H9 (cell line): ENCODE measurements at regions not wholly inside any gene's neighbourhood (a gene's known extent, or its start where the extent isn't known, plus 50 kb on each side); places are given as distances from the start of the nearest gene placed in this dataset.

Experiments
- DNase-seq: peaks from one replicate; pipeline ENCODE4 v3.0.0-alpha.2; 2017
- H2AFZ ChIP-seq: one replicate; pipeline ENCODE4 v1.6.1; 2013; ENCODE audit warnings: mild to moderate bottlenecking, low read length, control low read depth, moderate library complexity
- H2AK5ac ChIP-seq: 2 replicates; pipeline ENCODE4 v1.6.1; 2013; ENCODE audit warnings: low read length, control low read depth, mixed read lengths; ENCODE audit not compliant: insufficient read length
- H2BK120ac ChIP-seq: one replicate; pipeline ENCODE4 v1.6.1; 2013; ENCODE audit warnings: low read depth, mild to moderate bottlenecking, low read length, control low read depth, inconsistent platforms; ENCODE audit not compliant: poor library complexity, severe bottlenecking
- H2BK12ac ChIP-seq: 2 replicates; pipeline ENCODE4 v1.6.1; 2013; ENCODE audit warnings: low read length, control low read depth, mixed read lengths, low read depth; ENCODE audit not compliant: insufficient read length
- H2BK15ac ChIP-seq: 2 replicates; pipeline ENCODE4 v1.6.1; 2013; ENCODE audit warnings: low read depth, low read length, control low read depth
- H2BK20ac ChIP-seq: one replicate; pipeline ENCODE4 v1.6.1; 2013; ENCODE audit warnings: low read depth, mild to moderate bottlenecking, low read length, control low read depth, inconsistent platforms; ENCODE audit not compliant: poor library complexity, severe bottlenecking
- H2BK5ac ChIP-seq: 2 replicates; pipeline ENCODE4 v1.6.1; 2013; ENCODE audit warnings: low read length, control low read depth, mixed read lengths; ENCODE audit not compliant: insufficient read length
- H3K14ac ChIP-seq: 2 replicates; pipeline ENCODE4 v1.6.1; 2013; ENCODE audit warnings: low read length, control low read depth; ENCODE audit not compliant: insufficient read depth
- H3K18ac ChIP-seq: 2 replicates; pipeline ENCODE4 v1.6.1; 2013; ENCODE audit warnings: low read depth, mild to moderate bottlenecking, mixed read lengths, low read length, control low read depth; ENCODE audit not compliant: insufficient read length
- H3K23ac ChIP-seq: 2 replicates; pipeline ENCODE4 v1.6.1; 2013; ENCODE audit warnings: low read length, control low read depth, mixed read lengths, low read depth; ENCODE audit not compliant: insufficient read length
- H3K23me2 ChIP-seq: 2 replicates; pipeline ENCODE4 v1.6.1; 2013; ENCODE audit warnings: low read depth, mild to moderate bottlenecking, mixed read lengths, low read length, control low read depth; ENCODE audit not compliant: insufficient read length, poor library complexity, severe bottlenecking
- H3K27ac ChIP-seq: 2 replicates; pipeline ENCODE4 v1.5.1; 2013; ENCODE audit warnings: low read length, control low read depth, mixed read lengths, low read depth; ENCODE audit not compliant: insufficient read length
- H3K27me3 ChIP-seq: 2 replicates; pipeline ENCODE4 v1.6.1; 2013; ENCODE audit warnings: low read length, control low read depth, inconsistent platforms; ENCODE audit not compliant: insufficient read depth
- H3K4ac ChIP-seq: 2 replicates; pipeline ENCODE4 v1.6.1; 2013; ENCODE audit warnings: low read depth, mild to moderate bottlenecking, control low read depth, inconsistent platforms, low read length, moderate library complexity
- H3K4me1 ChIP-seq: 2 replicates; pipeline ENCODE4 v1.6.1; 2013; ENCODE audit warnings: low read length, control low read depth, inconsistent platforms; ENCODE audit not compliant: insufficient read depth
- H3K4me2 ChIP-seq: 2 replicates; pipeline ENCODE4 v1.6.1; 2013; ENCODE audit warnings: low read length, control low read depth, mixed read lengths; ENCODE audit not compliant: insufficient read length, insufficient read depth
- H3K56ac ChIP-seq: 2 replicates; pipeline ENCODE4 v1.6.1; 2013; ENCODE audit warnings: low read depth, mild to moderate bottlenecking, mixed read lengths, low read length, control low read depth; ENCODE audit not compliant: insufficient read length
- H3K79me1 ChIP-seq: 2 replicates; pipeline ENCODE4 v1.6.1; 2013; ENCODE audit warnings: low read depth, mild to moderate bottlenecking, moderate library complexity, low read length, control low read depth, inconsistent platforms; ENCODE audit not compliant: insufficient read depth, poor library complexity, severe bottlenecking
- H3K79me2 ChIP-seq: 2 replicates; pipeline ENCODE4 v1.6.1; 2013; ENCODE audit warnings: low read length, control low read depth, inconsistent platforms; ENCODE audit not compliant: insufficient read depth
- H3K9ac ChIP-seq: 2 replicates; pipeline ENCODE4 v1.6.1; 2013; ENCODE audit warnings: low read length, control low read depth, mixed read lengths; ENCODE audit not compliant: insufficient read length; ENCODE audit errors: extremely low read depth
- H3K9me3 ChIP-seq: one replicate; pipeline ENCODE4 v1.6.1; 2013; ENCODE audit warnings: low read depth, low read length, inconsistent platforms; ENCODE audit not compliant: control insufficient read depth
- H3T11ph ChIP-seq: one replicate; pipeline ENCODE4 v1.6.1; 2013; ENCODE audit warnings: mild to moderate bottlenecking, low read length, control low read depth, inconsistent platforms
- H4K20me1 ChIP-seq: one replicate; pipeline ENCODE4 v1.6.1; 2013; ENCODE audit not compliant: control insufficient read depth, insufficient read length, insufficient read depth
- H4K5ac ChIP-seq: 2 replicates; pipeline ENCODE4 v1.6.1; 2013; ENCODE audit warnings: low read depth, mild to moderate bottlenecking, mixed read lengths, low read length, control low read depth; ENCODE audit not compliant: insufficient read length
- H4K8ac ChIP-seq: replicated peaks from 2 replicates; pipeline ENCODE4 v1.6.1; 2013; ENCODE audit warnings: low read length, control low read depth, mixed read lengths, low read depth; ENCODE audit not compliant: insufficient read length
- H4K91ac ChIP-seq: 2 replicates; pipeline ENCODE4 v1.6.1; 2013; ENCODE audit warnings: low read depth, mild to moderate bottlenecking, moderate library complexity, mixed read lengths, low read length, control low read depth; ENCODE audit not compliant: insufficient read length
- H3K27ac Mint-ChIP-seq, 3 experiments: 2 replicates in 2 of 3; 3 replicates in 1 of 3; pipeline ENCODE4 v1.8.0; 2020 to 2021; ENCODE audit warnings: mixed read lengths in 3 of 3, mild to moderate bottlenecking in 1 of 3, moderate library complexity in 1 of 3
- H3K27me3 Mint-ChIP-seq: 2 replicates; pipeline ENCODE4 v1.8.0; 2021; ENCODE audit warnings: low read depth, mild to moderate bottlenecking, moderate library complexity, mixed read lengths
- H3K36me3 Mint-ChIP-seq, 3 experiments: 2 replicates in 2 of 3; 3 replicates in 1 of 3; pipeline ENCODE4 v1.8.0; 2020 to 2021; ENCODE audit warnings: low read depth in 3 of 3, mixed read lengths in 3 of 3; ENCODE audit not compliant: insufficient read depth in 1 of 3
- H3K4me1 Mint-ChIP-seq, 2 experiments: 2 replicates each; pipeline ENCODE4 v1.8.0; 2020; ENCODE audit warnings: mixed read lengths in 2 of 2
- H3K4me3 Mint-ChIP-seq, 2 experiments: 2 replicates in 1 of 2; 3 replicates in 1 of 2; pipeline ENCODE4 v1.8.0; 2020 to 2021; ENCODE audit warnings: mild to moderate bottlenecking in 2 of 2, mixed read lengths in 2 of 2, moderate library complexity in 1 of 2
- H3K9me3 Mint-ChIP-seq, 2 experiments: 2 replicates in 1 of 2; 3 replicates in 1 of 2; pipeline ENCODE4 v1.8.0; 2020; ENCODE audit warnings: mild to moderate bottlenecking in 2 of 2, mixed read lengths in 2 of 2, moderate library complexity in 1 of 2
- WGBS: extraction: QIAGEN DNeasy Blood & Tissue Kit; methylation state at CpG from one replicate; pipeline ENCODE4 v1.1.7; 2013; ENCODE audit warnings: missing lambda C conversion rate, low lambda C conversion rate, mixed read lengths; ENCODE audit not compliant: insufficient read length; ENCODE audit errors: extremely low coverage; 5-methylcytosine and 5-hydroxymethylcytosine counted together
- TF ChIP-seq, protein P1 (sequence below): fragments of 200-600 bp; sonication (generic); conservative IDR thresholded peaks from 3 replicates; pipeline ENCODE4 v1.8.0; 2021; ENCODE audit warnings: antibody characterized with exemption, mild to moderate bottlenecking

DNA sequence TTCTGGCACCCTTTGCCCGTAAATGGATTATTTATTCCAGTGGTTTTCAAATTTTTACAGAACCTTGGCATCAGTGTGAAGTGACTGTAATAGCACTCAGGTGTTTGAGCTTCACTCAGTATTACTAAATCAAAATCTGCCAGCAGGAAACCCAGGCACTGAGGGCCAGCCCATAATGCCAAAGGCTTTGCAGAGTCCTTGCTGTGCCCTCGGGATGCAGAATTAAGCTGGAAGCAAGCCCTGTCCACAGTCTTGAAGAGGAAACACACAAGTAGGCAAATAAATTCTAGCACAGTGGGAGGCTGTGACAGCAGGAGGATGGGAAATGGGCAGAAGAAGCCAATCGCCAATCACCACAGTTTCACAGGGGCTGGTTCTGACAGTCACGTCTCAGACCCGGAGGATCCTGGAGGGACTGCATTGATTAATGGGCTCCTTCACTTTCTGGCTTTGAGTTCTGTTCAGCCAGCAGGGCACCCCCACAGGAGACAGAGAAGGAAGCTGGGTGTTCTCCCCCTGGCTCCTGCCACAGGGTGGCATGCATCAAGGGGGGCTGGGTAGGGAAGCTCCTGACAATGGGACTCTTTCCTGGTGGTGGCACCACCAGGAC is 138.8 kb downstream of the MTNR1A start:
- H4K91ac ChIP-seq, result no peak overlapping the region
- WGBS, result no CpG with 5 or more reads among the region's 5 CpGs
- no peak overlapping the region for H3K27ac ChIP-seq
- H4K20me1 ChIP-seq, result no peaks in the 10 kb centered on the region
- H3K23ac ChIP-seq, result no peak overlapping the region
- H3K9me3 ChIP-seq, result no peaks in the 10 kb centered on the region
- Mint-ChIP-seq H3K4me3 (no peak overlapping the region), H3K4me1 (no peaks in the 10 kb centered on the region), H3K9me3 (no peaks in the 10 kb centered on the region), H3K27ac (no peak overlapping the region), H3K27me3 (peaks cover 2% of the 10 kb centered on the region), H3K36me3 (no peaks in the 10 kb centered on the region)
- H3K23me2 ChIP-seq, result no peaks in the 10 kb centered on the region
- no peak overlapping the region for H2AK5ac ChIP-seq
- no peak overlapping the region for H2BK20ac ChIP-seq
- no peaks in the 10 kb centered on the region for H3K4me1 ChIP-seq
- H3K4ac ChIP-seq, result no peak overlapping the region
- no peaks in the 10 kb centered on the region for H3K27me3 ChIP-seq
- no peak overlapping the region for H4K5ac ChIP-seq
- no peak overlapping the region for H2BK12ac ChIP-seq
- no peaks in the 10 kb centered on the region for H3K79me1 ChIP-seq
- H3K79me2 ChIP-seq, result no peaks in the 10 kb centered on the region
- H4K8ac ChIP-seq, result no peak overlapping the region
- no peak overlapping the region for H3K9ac ChIP-seq
- no peak overlapping the region for H2BK15ac ChIP-seq
- no peak overlapping the region for H3K18ac ChIP-seq
- H2AFZ ChIP-seq, result no peak overlapping the region
- DNase-seq, result no peak
- no peak overlapping the region for H2BK120ac ChIP-seq
- no peak overlapping the region for H3T11ph ChIP-seq
- no peak overlapping the region for H3K56ac ChIP-seq
- TF ChIP-seq, protein P1, sequence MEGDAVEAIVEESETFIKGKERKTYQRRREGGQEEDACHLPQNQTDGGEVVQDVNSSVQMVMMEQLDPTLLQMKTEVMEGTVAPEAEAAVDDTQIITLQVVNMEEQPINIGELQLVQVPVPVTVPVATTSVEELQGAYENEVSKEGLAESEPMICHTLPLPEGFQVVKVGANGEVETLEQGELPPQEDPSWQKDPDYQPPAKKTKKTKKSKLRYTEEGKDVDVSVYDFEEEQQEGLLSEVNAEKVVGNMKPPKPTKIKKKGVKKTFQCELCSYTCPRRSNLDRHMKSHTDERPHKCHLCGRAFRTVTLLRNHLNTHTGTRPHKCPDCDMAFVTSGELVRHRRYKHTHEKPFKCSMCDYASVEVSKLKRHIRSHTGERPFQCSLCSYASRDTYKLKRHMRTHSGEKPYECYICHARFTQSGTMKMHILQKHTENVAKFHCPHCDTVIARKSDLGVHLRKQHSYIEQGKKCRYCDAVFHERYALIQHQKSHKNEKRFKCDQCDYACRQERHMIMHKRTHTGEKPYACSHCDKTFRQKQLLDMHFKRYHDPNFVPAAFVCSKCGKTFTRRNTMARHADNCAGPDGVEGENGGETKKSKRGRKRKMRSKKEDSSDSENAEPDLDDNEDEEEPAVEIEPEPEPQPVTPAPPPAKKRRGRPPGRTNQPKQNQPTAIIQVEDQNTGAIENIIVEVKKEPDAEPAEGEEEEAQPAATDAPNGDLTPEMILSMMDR, result no peak
- no peak overlapping the region for H2BK5ac ChIP-seq
- H3K14ac ChIP-seq, result no peak overlapping the region
- no peak overlapping the region for H3K4me2 ChIP-seq
